HEK293T (cell line): ENCODE measurements at regions not wholly inside any gene's neighbourhood (a gene's known extent, or its start where the extent isn't known, plus 50 kb on each side); places are given as distances from the start of the nearest gene placed in this dataset.

Source experiments
- BHLHE40 ChIP-seq: fragments of 450-650 bp; IDR thresholded peaks from 2 replicates; pipeline ENCODE4 v1.6.1; 2016; ENCODE audit warnings: mild to moderate bottlenecking, moderate library complexity, borderline replicate concordance
- ELF4 ChIP-seq: fragments of 450-650 bp; IDR thresholded peaks from 2 replicates; pipeline ENCODE4 v1.6.1; 2017; ENCODE audit warnings: antibody characterized with exemption
- FOXA1 ChIP-seq: fragments of 450-650 bp; IDR thresholded peaks from 2 replicates; pipeline ENCODE4 v1.6.1; 2016; ENCODE audit warnings: mild to moderate bottlenecking
- FOXM1 ChIP-seq: fragments of 450-650 bp; IDR thresholded peaks from 2 replicates; pipeline ENCODE4 v1.6.1; 2017; ENCODE audit warnings: mild to moderate bottlenecking, borderline replicate concordance
- HDGF ChIP-seq: fragments of 450-650 bp; IDR thresholded peaks from 2 replicates; pipeline ENCODE4 v1.6.1; 2017; ENCODE audit warnings: antibody characterized with exemption, borderline replicate concordance
- NFRKB ChIP-seq: fragments of 450-650 bp; IDR thresholded peaks from 2 replicates; pipeline ENCODE4 v1.6.1; 2016; ENCODE audit warnings: mild to moderate bottlenecking, moderate library complexity

DNA sequence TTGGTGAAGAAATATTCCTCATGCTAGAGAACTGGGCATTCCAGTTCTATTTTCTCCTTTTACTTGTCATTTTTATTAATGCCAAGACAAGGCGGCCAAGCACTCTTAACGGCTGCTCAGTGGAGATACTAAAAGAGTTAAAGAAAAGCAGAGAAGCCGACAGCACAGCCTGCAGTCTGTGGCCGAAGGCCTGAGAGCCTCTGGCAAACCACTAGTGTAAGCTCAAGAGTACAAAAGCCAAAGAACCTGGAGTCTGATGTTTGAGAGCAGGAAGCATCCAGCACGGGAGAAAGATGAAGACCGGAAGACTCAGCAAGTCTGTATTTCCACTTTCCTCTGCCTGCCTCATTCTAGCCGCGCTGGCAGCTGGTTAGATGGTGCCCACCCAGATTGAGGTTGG, 167.1 kb upstream of the FUT9 start:
- TF ChIP-seq FOXA1 (no peak), NFRKB (no peak), ELF4 (no peak), HDGF (no peak), BHLHE40 (no peak), FOXM1 (no peak)
